H1 (cell line): ENCODE measurements at regions not wholly inside any gene's neighbourhood (a gene's known extent, or its start where the extent isn't known, plus 50 kb on each side); places are given as distances from the start of the nearest gene placed in this dataset.

Experiments used
- CTCF ChIA-PET: fragments of 300-600 bp; sonication (Branson Sonifier 250); formaldehyde crosslinking; loops from one replicate; lab custom pipeline; 2021; ENCODE audit not compliant: partially characterized antibody; lab: Charles Lee
- POLR2A ChIA-PET: fragments of 300-600 bp; sonication (Branson Sonifier 250); formaldehyde crosslinking; loops from one replicate; lab custom pipeline; 2021; ENCODE audit warnings: inconsistent platforms; ENCODE audit not compliant: partially characterized antibody; lab: Charles Lee
- DNase-seq, 2 experiments: peaks; one replicate each; pipeline versions ENCODE4 v3.0.0 to v3.0.0-alpha.2; 2010 to 2022; ENCODE audit warnings: low spot score in 2 of 2, low read depth in 1 of 2, mixed read lengths in 1 of 2
- FAIRE-seq: peaks from 2 replicates; lab custom pipeline; 2011; peaks lifted over from hg19 to GRCh38; lab: Jason Lieb, UNC
- H2AFZ ChIP-seq: 2 replicates; pipeline ENCODE4 v1.8.1; 2012; ENCODE audit warnings: low read length, inconsistent platforms
- H2AK5ac ChIP-seq: 2 replicates; pipeline ENCODE4 v1.6.1; 2013; ENCODE audit warnings: low read depth, low read length
- H2BK120ac ChIP-seq: replicated peaks from 2 replicates; pipeline ENCODE3; 2013; ENCODE audit warnings: low read depth, low read length, inconsistent platforms
- H2BK12ac ChIP-seq: 2 replicates; pipeline ENCODE4 v1.6.1; 2013; ENCODE audit warnings: low read depth, low read length
- H2BK15ac ChIP-seq: 2 replicates; pipeline ENCODE4 v1.6.1; 2013; ENCODE audit warnings: low read length
- H2BK20ac ChIP-seq: 2 replicates; pipeline ENCODE4 v1.6.1; 2013; ENCODE audit warnings: low read length
- H2BK5ac ChIP-seq: 2 replicates; pipeline ENCODE4 v1.6.1; 2013; ENCODE audit warnings: low read depth, low read length
- H3K14ac ChIP-seq: 2 replicates; pipeline ENCODE4 v1.6.1; 2013; ENCODE audit warnings: inconsistent platforms; ENCODE audit not compliant: insufficient read length
- H3K18ac ChIP-seq: 2 replicates; pipeline ENCODE4 v1.6.1; 2013; ENCODE audit warnings: low read length; ENCODE audit errors: extremely low read depth
- H3K23ac ChIP-seq: 2 replicates; pipeline ENCODE4 v1.6.1; 2013; ENCODE audit warnings: inconsistent platforms; ENCODE audit not compliant: insufficient read length
- H3K23me2 ChIP-seq: 2 replicates; pipeline ENCODE4 v1.6.1; 2013; ENCODE audit warnings: low read depth, low read length
- H3K27ac ChIP-seq: 2 replicates; pipeline ENCODE4 v1.6.1; 2011; ENCODE audit warnings: low read depth, low read length, inconsistent platforms
- H3K27me3 ChIP-seq, 4 experiments: replicated peaks in 1 of 4; 1 replicate in 1 of 4; 2 replicates in 3 of 4; pipeline versions ENCODE4 v1.6.1 to v1.8.1; 2011 to 2013; ENCODE audit warnings: low read length in 3 of 4, mild to moderate bottlenecking in 3 of 4, inconsistent platforms in 2 of 4, mixed read lengths in 2 of 4, moderate library complexity in 1 of 4; ENCODE audit not compliant: control insufficient read depth in 3 of 4, insufficient read depth in 3 of 4; ENCODE audit errors: extremely low read depth in 1 of 4
- H3K36me3 ChIP-seq, 4 experiments: 2 replicates each; pipeline versions ENCODE4 v1.6.1 to v1.8.1; 2011 to 2013; ENCODE audit warnings: mild to moderate bottlenecking in 4 of 4, low read length in 3 of 4, moderate library complexity in 2 of 4, control low read depth in 1 of 4, inconsistent platforms in 1 of 4; ENCODE audit not compliant: insufficient read depth in 4 of 4, control insufficient read depth in 2 of 4
- H3K4ac ChIP-seq: replicated peaks from 2 replicates; pipeline ENCODE3; 2013; ENCODE audit warnings: low read length, low read depth, mixed read lengths, inconsistent platforms; ENCODE audit not compliant: insufficient read length
- H3K4me1 ChIP-seq, 4 experiments: replicated peaks in 1 of 4; 1 replicate in 1 of 4; 2 replicates in 3 of 4; pipeline versions ENCODE4 v1.6.1 to v1.8.1; 2011 to 2013; ENCODE audit warnings: low read length in 3 of 4, inconsistent platforms in 2 of 4, mixed read lengths in 1 of 4; ENCODE audit not compliant: insufficient read depth in 4 of 4, control insufficient read depth in 3 of 4
- H3K4me2 ChIP-seq, 2 experiments: 2 replicates each; pipeline versions ENCODE4 v1.6.1 to v1.8.1; 2011 to 2013; ENCODE audit warnings: low read depth in 2 of 2, low read length in 2 of 2, control low read depth in 1 of 2, inconsistent platforms in 1 of 2, mild to moderate bottlenecking in 1 of 2; ENCODE audit not compliant: insufficient read depth in 1 of 2
- H3K4me3 ChIP-seq, 4 experiments: fragments of 200-600, 300-600 bp in 1 of 4; sonication (generic), shearing (Covaris generic), sonication (Bioruptor Twin) in 1 of 4; 2 replicates each; pipeline versions ENCODE4 v1.5.1 to v1.8.1; 2011 to 2016; ENCODE audit warnings: low read length in 4 of 4, low read depth in 3 of 4, control low read depth in 2 of 4, inconsistent platforms in 2 of 4, mild to moderate bottlenecking in 2 of 4, mixed read lengths in 1 of 4, moderate library complexity in 1 of 4; ENCODE audit not compliant: insufficient read depth in 2 of 4; ENCODE audit errors: extremely low read depth in 1 of 4
- H3K56ac ChIP-seq: replicated peaks from 2 replicates; pipeline ENCODE3; 2013; ENCODE audit warnings: low read depth, mild to moderate bottlenecking, mixed read lengths, low read length, inconsistent platforms; ENCODE audit not compliant: insufficient read length
- H3K79me1 ChIP-seq: 2 replicates; pipeline ENCODE4 v1.6.1; 2013; ENCODE audit warnings: low read depth, low read length, control low read depth
- H3K79me2 ChIP-seq, 2 experiments: 2 replicates each; pipeline versions ENCODE4 v1.6.1 to v1.8.1; 2012 to 2013; ENCODE audit warnings: low read length in 2 of 2, mild to moderate bottlenecking in 2 of 2, inconsistent platforms in 1 of 2; ENCODE audit not compliant: insufficient read depth in 2 of 2, control insufficient read depth in 1 of 2
- H3K9ac ChIP-seq, 4 experiments: replicated peaks in 1 of 4; 1 replicate in 1 of 4; 2 replicates in 3 of 4; pipeline versions ENCODE4 v1.6.1 to v1.8.1; 2011 to 2013; ENCODE audit warnings: low read depth in 3 of 4, low read length in 3 of 4, control low read depth in 2 of 4, mild to moderate bottlenecking in 2 of 4, moderate library complexity in 2 of 4, inconsistent platforms in 1 of 4; ENCODE audit errors: extremely low read depth in 1 of 4
- H3K9me3 ChIP-seq, 2 experiments: 2 replicates each; pipeline versions ENCODE4 v1.6.1 to v1.8.1; 2012 to 2013; ENCODE audit warnings: mild to moderate bottlenecking in 2 of 2, moderate library complexity in 2 of 2, control low read depth in 1 of 2, inconsistent platforms in 1 of 2, low read depth in 1 of 2, low read length in 1 of 2, mixed read lengths in 1 of 2; ENCODE audit not compliant: insufficient read depth in 2 of 2
- H4K20me1 ChIP-seq, 2 experiments: replicated peaks in 1 of 2; 2 replicates each; pipeline versions ENCODE3 to v1.8.1; 2011 to 2013; ENCODE audit warnings: inconsistent platforms in 2 of 2, low read length in 2 of 2, mild to moderate bottlenecking in 1 of 2; ENCODE audit not compliant: insufficient read depth in 2 of 2, control insufficient read depth in 1 of 2
- H4K5ac ChIP-seq: 2 replicates; pipeline ENCODE4 v1.6.1; 2013; ENCODE audit warnings: low read length, low read depth, mixed read lengths, inconsistent platforms; ENCODE audit not compliant: insufficient read length
- H4K8ac ChIP-seq: 2 replicates; pipeline ENCODE4 v1.8.0; 2013; ENCODE audit warnings: mild to moderate bottlenecking, moderate library complexity, low read length, inconsistent platforms; ENCODE audit not compliant: insufficient read depth; ENCODE audit errors: extremely low read depth
- H4K91ac ChIP-seq: replicated peaks from 2 replicates; pipeline ENCODE3; 2013; ENCODE audit warnings: low read length, mixed read lengths, inconsistent platforms; ENCODE audit not compliant: insufficient read length
- CREB1 ChIP-seq: IDR thresholded peaks from 2 replicates; pipeline ENCODE4 v1.6.1; 2012; ENCODE audit warnings: inconsistent platforms
- NRF1 ChIP-seq: IDR thresholded peaks from 2 replicates; pipeline ENCODE4 v1.6.1; 2011; ENCODE audit warnings: mild to moderate bottlenecking, low read depth, low read length, improper control_type of control experiment
- TAF1 ChIP-seq: IDR thresholded peaks from 2 replicates; pipeline ENCODE4 v1.6.1; 2011; ENCODE audit warnings: mild to moderate bottlenecking, low read depth, low read length
- YY1 ChIP-seq: IDR thresholded peaks from 2 replicates; pipeline ENCODE4 v1.6.1; 2011; ENCODE audit warnings: low read depth, mild to moderate bottlenecking, low read length
- WGBS, 2 experiments: shearing (Covaris generic) in 1 of 2; methylation state at CpG; one replicate each; pipeline versions ENCODE4 v1.1.6 to v1.1.7; 2013 to 2015; ENCODE audit warnings: low lambda C conversion rate in 2 of 2, mixed read lengths in 2 of 2, inconsistent platforms in 1 of 2, low coverage in 1 of 2, missing lambda C conversion rate in 1 of 2; ENCODE audit not compliant: insufficient replicate concordance in 2 of 2, insufficient coverage in 1 of 2, insufficient read length in 1 of 2; ENCODE audit errors: extremely low coverage in 1 of 2, missing lambda C conversion rate in 1 of 2; 5-methylcytosine and 5-hydroxymethylcytosine counted together
- TF ChIP-seq, protein P1 (sequence below): IDR thresholded peaks from 2 replicates; pipeline ENCODE4 v1.6.1; 2012; ENCODE audit warnings: low read length, inconsistent platforms
- TF ChIP-seq, protein P2 (sequence below): IDR thresholded peaks from 2 replicates; pipeline ENCODE4 v1.6.1; 2012; ENCODE audit warnings: inconsistent platforms

DNA sequence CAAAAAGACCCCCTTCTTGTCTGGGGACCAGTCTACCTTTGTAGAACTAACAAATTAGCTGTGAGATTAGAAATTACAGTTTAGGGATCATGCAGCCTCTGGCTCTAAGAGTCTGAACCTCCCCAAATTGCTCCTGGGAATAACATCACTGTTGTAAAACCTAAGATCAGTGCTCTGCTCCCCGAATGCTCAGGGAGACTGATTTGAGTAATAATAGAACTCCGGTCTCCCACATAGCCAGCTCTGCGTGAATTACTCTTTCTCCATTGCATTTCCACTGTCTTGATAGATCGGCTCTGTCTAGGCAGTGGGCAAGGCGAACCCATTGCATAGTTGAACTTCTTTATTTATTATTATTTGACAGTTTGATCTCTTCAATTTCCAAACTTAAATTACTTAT lies 160.8 kb upstream of the VCX3A start:
- no peak overlapping the region for H4K8ac ChIP-seq
- no peak for TF ChIP-seq NRF1
- TF ChIP-seq YY1: no peak
- no peak for TF ChIP-seq CREB1
- TF ChIP-seq TAF1: no peak
- TF ChIP-seq, protein P1, sequence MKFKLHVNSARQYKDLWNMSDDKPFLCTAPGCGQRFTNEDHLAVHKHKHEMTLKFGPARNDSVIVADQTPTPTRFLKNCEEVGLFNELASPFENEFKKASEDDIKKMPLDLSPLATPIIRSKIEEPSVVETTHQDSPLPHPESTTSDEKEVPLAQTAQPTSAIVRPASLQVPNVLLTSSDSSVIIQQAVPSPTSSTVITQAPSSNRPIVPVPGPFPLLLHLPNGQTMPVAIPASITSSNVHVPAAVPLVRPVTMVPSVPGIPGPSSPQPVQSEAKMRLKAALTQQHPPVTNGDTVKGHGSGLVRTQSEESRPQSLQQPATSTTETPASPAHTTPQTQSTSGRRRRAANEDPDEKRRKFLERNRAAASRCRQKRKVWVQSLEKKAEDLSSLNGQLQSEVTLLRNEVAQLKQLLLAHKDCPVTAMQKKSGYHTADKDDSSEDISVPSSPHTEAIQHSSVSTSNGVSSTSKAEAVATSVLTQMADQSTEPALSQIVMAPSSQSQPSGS: no peak
- TF ChIP-seq, protein P2, sequence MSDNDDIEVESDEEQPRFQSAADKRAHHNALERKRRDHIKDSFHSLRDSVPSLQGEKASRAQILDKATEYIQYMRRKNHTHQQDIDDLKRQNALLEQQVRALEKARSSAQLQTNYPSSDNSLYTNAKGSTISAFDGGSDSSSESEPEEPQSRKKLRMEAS: no peak
- no peak overlapping the region for H2BK12ac ChIP-seq
- 8% methylated on average over 4 of the region's 5 CpGs; no CpG with 5 or more reads in 1 of the 2 experiments for WGBS, 2 experiments
- no peaks in the 10 kb centered on the region for H3K23me2 ChIP-seq
- POLR2A ChIA-PET: no interaction called here
- FAIRE-seq (no peak), DNase-seq (no peak)
- no peak overlapping the region for H2BK5ac ChIP-seq
- no peak overlapping the region; a peak in 1 of 4 replicates for H3K4me2 ChIP-seq
- no peak overlapping the region for H3K14ac ChIP-seq
- H2AK5ac ChIP-seq: no peak overlapping the region
- no peaks in the 10 kb centered on the region for H3K27me3 ChIP-seq
- CTCF ChIA-PET: no interaction called here
- H2AFZ ChIP-seq: no peak overlapping the region
- no peak overlapping the region for H3K27ac ChIP-seq
- no peak overlapping the region for H2BK20ac ChIP-seq
- H3K4me1 ChIP-seq: peaks cover 2 to 9% (median 5%) of the 10 kb centered on the region in 4 experiments; a peak in 4 of 7 replicates
- H4K5ac ChIP-seq: no peak overlapping the region
- no peaks in the 10 kb centered on the region for H3K36me3 ChIP-seq
- no peak overlapping the region for H3K56ac ChIP-seq
- no peak overlapping the region for H3K9ac ChIP-seq
- H2BK15ac ChIP-seq: no peak overlapping the region
- no peaks in the 10 kb centered on the region for H3K79me1 ChIP-seq
- no peak overlapping the region for H3K4ac ChIP-seq
- H3K18ac ChIP-seq: no peak overlapping the region
- no peaks in the 10 kb centered on the region for H3K9me3 ChIP-seq
- H3K4me3 ChIP-seq: no peak overlapping the region
- H3K23ac ChIP-seq: no peak overlapping the region
- H4K20me1 ChIP-seq: no peaks in the 10 kb centered on the region
- H4K91ac ChIP-seq: no peak overlapping the region
- H3K79me2 ChIP-seq: no peaks in the 10 kb centered on the region
- H2BK120ac ChIP-seq: no peak overlapping the region
